Body of pancreas (tissue), 4 donors: ENCODE measurements at regions not wholly inside any gene's neighbourhood (a gene's known extent, or its start where the extent isn't known, plus 50 kb on each side); places are given as distances from the start of the nearest gene placed in this dataset.
A peak's percentile ranks its signal among the peaks of the same experiment; 100 is the strongest.

Experiments used
- ATAC-seq: fragments of 150-250 bp; one replicate; pipeline ENCODE4 v1.9.1; 2016
- DNase-seq, 4 donors: peaks; one replicate each; pipeline ENCODE4 v3.0.0-alpha.2; 2019
- H3K27ac ChIP-seq, 4 donors: fragments of 200-600 bp; sonication (generic); 1 replicate in 3 of 4; 2 replicates in 1 of 4; pipeline versions ENCODE4 v1.5.1 to v1.6.1; 2016 to 2019; ENCODE audit warnings: mild to moderate bottlenecking in 1 of 4, mixed read lengths in 1 of 4, moderate library complexity in 1 of 4
- H3K27me3 ChIP-seq, 2 donors: fragments of 200-600 bp; sonication (generic); one replicate each; pipeline ENCODE4 v1.6.0; 2016; ENCODE audit warnings: mild to moderate bottlenecking in 1 of 2
- H3K36me3 ChIP-seq, 2 donors: fragments of 200-600 bp; sonication (generic); replicated peaks in 1 of 2; 2 replicates each; pipeline ENCODE4 v1.5.1; 2016; ENCODE audit warnings: low read depth in 2 of 2; ENCODE audit not compliant: insufficient read depth in 1 of 2
- H3K4me1 ChIP-seq: fragments of 200-600 bp; sonication (generic); one replicate; pipeline ENCODE4 v1.6.0; 2016
- H3K4me3 ChIP-seq, 2 donors: fragments of 200-600 bp; sonication (generic); 1 replicate in 1 of 2; 2 replicates in 1 of 2; pipeline ENCODE4 v1.5.1; 2016 to 2019
- H3K9me3 ChIP-seq, 3 donors: fragments of 200-600 bp; sonication (generic); 1 replicate in 2 of 3; 2 replicates in 1 of 3; pipeline ENCODE4 v1.5.1; 2016
- POLR2A ChIP-seq, 3 donors: fragments of 450-650 bp; IDR thresholded peaks; one replicate each; pipeline ENCODE4 v1.6.1; 2016; ENCODE audit warnings: antibody characterized with exemption in 3 of 3, mild to moderate bottlenecking in 2 of 3
- WGBS, 2 donors: methylation state at CpG; one replicate each; pipeline ENCODE4 v1.1.5; 2017; 5-methylcytosine and 5-hydroxymethylcytosine counted together
- intact Hi-C: fragments of 100-400 bp; cut with DNase I; formaldehyde crosslinking; loops from one replicate; pipeline ENCODE4 v1.15.1; 2023
- TF ChIP-seq, protein P1 (sequence below), 7 experiments: fragments of 450-650 bp in 4 of 7; fragments of 200-600 bp in 3 of 7; sonication (generic) in 3 of 7; IDR thresholded peaks; one replicate each; pipeline ENCODE4 v1.5.1; 2016 to 2019; ENCODE audit warnings: antibody characterized with exemption in 7 of 7

DNA sequence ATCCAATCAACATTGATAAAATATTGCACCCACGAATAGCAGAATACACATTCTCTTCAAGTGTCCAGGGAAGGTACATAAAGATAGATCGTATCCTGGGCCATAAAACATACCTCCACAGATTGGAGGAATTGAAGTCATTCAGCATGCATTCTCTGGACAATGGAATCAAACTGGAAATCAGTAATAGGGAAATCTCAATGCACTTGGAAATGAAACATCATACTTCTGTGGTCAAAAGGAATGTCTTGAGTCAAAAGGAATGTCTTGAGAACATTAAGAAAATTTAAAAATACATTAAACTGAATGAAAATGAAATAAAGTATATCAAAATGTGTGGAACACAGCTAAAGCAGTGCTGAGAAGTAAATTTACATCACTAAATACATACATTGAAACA lies 138.8 kb downstream of the TFAP2A start:
- H3K36me3 ChIP-seq: no peaks in the 10 kb centered on the region
- H3K4me3 ChIP-seq: no peak overlapping the region
- H3K9me3 ChIP-seq: no peaks in the 10 kb centered on the region
- 42 to 49% methylated on average over 2 of the region's 2 CpGs for WGBS, 2 donors
- H3K4me1 ChIP-seq: no peaks in the 10 kb centered on the region
- no peak for DNase-seq
- H3K27me3 ChIP-seq: no peaks in the 10 kb centered on the region
- no peak overlapping the region for H3K27ac ChIP-seq
- ATAC-seq: no peak
- TF ChIP-seq, protein P1, sequence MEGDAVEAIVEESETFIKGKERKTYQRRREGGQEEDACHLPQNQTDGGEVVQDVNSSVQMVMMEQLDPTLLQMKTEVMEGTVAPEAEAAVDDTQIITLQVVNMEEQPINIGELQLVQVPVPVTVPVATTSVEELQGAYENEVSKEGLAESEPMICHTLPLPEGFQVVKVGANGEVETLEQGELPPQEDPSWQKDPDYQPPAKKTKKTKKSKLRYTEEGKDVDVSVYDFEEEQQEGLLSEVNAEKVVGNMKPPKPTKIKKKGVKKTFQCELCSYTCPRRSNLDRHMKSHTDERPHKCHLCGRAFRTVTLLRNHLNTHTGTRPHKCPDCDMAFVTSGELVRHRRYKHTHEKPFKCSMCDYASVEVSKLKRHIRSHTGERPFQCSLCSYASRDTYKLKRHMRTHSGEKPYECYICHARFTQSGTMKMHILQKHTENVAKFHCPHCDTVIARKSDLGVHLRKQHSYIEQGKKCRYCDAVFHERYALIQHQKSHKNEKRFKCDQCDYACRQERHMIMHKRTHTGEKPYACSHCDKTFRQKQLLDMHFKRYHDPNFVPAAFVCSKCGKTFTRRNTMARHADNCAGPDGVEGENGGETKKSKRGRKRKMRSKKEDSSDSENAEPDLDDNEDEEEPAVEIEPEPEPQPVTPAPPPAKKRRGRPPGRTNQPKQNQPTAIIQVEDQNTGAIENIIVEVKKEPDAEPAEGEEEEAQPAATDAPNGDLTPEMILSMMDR (IDR thresholded peaks at IDR 0.05): no peak
- intact Hi-C loops: no loop called here

DNA sequence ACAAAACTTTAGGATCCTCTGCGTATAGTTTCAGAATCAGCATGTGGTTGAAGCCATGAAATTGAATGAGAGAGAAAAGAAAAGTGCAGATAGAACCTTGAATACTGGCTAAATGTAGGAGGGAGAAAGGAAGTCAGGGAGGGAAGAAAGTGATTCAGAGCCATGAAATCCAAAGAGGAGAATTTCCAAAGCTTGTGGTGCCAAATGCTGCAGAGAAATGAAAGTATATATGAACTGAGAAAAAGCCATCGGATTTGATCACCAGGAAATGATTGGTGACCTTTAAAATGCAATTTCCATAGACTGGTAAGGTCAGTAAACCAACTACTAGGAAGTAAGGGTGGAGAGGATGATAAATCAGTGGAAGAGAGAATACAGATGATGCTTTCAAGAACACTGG lies 142.3 kb downstream of the TFAP2A start:
- TF ChIP-seq, protein P1 (IDR thresholded peaks at IDR 0.05): no peak
- H3K36me3 ChIP-seq: no peaks in the 10 kb centered on the region
- H3K27ac ChIP-seq: no peak overlapping the region
- intact Hi-C loops: no loop called here
- H3K4me3 ChIP-seq: no peak overlapping the region
- H3K4me1 ChIP-seq: peaks cover 4% of the 10 kb centered on the region
- WGBS, 2 donors: 71 to 73% methylated on average over 2 of the region's 2 CpGs
- DNase-seq: no peak
- peaks cover 0 to 4% of the 10 kb centered on the region in 2 donors for H3K27me3 ChIP-seq
- ATAC-seq: no peak
- H3K9me3 ChIP-seq: no peaks in the 10 kb centered on the region

DNA sequence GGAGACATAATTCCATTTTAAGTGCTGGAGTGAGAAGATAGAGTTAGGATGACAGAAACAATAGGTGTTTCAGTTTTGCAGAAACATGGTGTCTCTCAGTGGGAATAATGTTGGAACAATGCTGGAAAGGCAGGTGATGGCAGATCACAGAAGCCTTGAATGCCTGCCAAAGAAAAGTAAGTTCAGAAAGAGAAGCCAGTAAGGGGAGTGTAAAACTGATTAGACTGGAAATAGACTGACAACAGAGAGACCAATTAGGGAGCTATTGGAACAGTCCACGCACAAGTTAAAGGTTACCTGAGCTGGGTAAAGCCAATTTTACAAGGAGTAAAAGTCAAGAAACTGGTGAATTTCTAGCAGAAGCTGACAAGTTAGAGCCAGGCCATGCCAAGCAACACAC lies 142.9 kb downstream of the TFAP2A start:
- 17 to 20% methylated on average over 1 of the region's 1 CpG for WGBS, 2 donors
- H3K36me3 ChIP-seq: no peaks in the 10 kb centered on the region
- peaks cover 0 to 4% of the 10 kb centered on the region in 2 donors for H3K27me3 ChIP-seq
- intact Hi-C loops: no loop called here
- ATAC-seq (no peak), DNase-seq (peak in 2 of 4 donors; percentile 2 to 5)
- no peak overlapping the region for H3K27ac ChIP-seq
- TF ChIP-seq, protein P1 (IDR thresholded peaks at IDR 0.05): no peak
- no peak for TF ChIP-seq POLR2A (IDR thresholded peaks at IDR 0.05)
- H3K9me3 ChIP-seq: no peaks in the 10 kb centered on the region
- H3K4me3 ChIP-seq: no peak overlapping the region
- peaks cover 4% of the 10 kb centered on the region for H3K4me1 ChIP-seq

DNA sequence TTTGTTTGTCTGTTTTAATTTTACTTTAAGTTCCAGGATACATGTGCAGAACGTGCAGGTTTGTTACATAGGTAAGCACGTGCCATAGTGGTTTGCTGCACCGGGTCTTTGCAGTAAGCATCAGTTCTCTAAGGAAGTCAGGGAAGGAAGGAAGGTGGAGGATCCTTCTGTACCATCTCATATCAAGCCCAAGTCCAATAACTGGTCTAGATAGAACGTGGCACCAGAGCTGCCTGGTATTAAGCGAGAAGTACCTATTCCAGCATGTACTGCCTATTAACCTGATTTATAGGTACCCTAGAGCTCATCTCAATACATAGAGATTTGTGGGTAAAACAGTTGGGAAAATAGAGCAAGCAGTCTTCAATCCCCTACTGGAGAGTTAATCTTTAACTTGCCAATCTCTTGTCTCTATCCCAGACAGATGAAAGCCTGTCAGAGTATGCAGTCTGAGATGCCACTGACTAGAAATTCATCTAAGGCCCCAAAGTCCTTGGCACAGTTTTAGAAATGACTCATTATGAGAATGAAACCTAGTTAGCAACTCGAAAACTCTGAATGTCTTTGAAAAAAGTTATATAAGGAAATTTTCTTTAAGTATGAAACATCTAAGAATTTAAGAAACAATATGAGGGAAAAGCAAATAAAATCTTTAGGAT lies 144.9 kb downstream of the TFAP2A start:
- H3K4me3 ChIP-seq: no peak overlapping the region
- DNase-seq: no peak
- intact Hi-C loops: no loop called here
- H3K27ac ChIP-seq: no peak overlapping the region
- no peaks in the 10 kb centered on the region for H3K36me3 ChIP-seq
- TF ChIP-seq POLR2A (IDR thresholded peaks at IDR 0.05): no peak
- TF ChIP-seq, protein P1 (IDR thresholded peaks at IDR 0.05): no peak
- peaks cover 0 to 4% of the 10 kb centered on the region in 2 donors for H3K27me3 ChIP-seq
- no peaks in the 10 kb centered on the region for H3K9me3 ChIP-seq
- peaks cover 4% of the 10 kb centered on the region for H3K4me1 ChIP-seq
- 57 to 64% methylated on average over 6 of the region's 6 CpGs for WGBS, 2 donors
- ATAC-seq: no peak

DNA sequence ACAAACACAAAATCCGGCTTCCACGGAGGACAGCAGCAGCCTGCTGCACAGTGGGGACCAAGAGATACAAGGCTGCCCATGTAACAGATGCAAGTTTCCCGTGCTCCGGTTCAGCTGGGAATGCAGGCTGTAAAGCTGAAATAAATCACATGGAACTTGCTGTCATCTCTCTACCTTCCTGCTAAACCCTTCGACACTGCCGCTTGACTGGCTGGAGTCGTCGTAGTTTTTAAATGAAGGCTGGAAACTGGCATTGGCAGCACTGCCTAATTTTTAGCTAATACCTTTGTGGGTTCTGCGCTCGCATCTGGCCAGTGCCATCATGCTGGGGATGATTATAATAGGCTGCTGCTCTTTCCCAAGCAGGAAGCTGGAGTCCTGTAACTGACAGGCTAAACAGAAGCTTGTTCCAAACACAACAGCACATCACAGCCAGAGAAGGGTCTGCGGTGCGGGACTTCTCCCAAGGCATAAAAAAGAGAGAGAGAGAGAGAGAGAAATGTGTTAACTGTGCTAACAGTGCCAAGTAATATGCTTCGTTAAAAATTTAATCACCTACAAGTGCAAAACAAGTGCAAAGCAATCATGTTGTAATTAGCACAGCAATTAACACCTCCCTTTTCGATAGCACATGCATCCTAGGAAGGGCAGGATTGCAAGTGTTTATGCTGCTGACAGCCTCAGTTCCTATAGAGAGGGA lies 146.1 kb downstream of the TFAP2A start:
- Histone ChIP-seq H3K36me3 (no peaks in the 10 kb centered on the region), H3K4me3 (no peak overlapping the region), H3K27ac (no peak overlapping the region), H3K9me3 (no peaks in the 10 kb centered on the region), H3K27me3 (peaks cover 0 to 4% of the 10 kb centered on the region in 2 donors), H3K4me1 (peaks cover 4% of the 10 kb centered on the region)
- ATAC-seq (no peak), DNase-seq (no peak)
- intact Hi-C loops: no loop called here
- 8 to 10% methylated on average over 11 to 14 of the region's 14 CpGs for WGBS, 2 donors
- TF ChIP-seq, protein P1 (IDR thresholded peaks at IDR 0.05): no peak
- no peak for TF ChIP-seq POLR2A (IDR thresholded peaks at IDR 0.05)
